GM12892 (cell line): ENCODE measurements at regions not wholly inside any gene's neighbourhood (a gene's known extent, or its start where the extent isn't known, plus 50 kb on each side); places are given as distances from the start of the nearest gene placed in this dataset.

Source experiments
- POLR2A ChIP-seq: IDR thresholded peaks from 2 replicates; pipeline ENCODE4 v1.6.1; 2011; ENCODE audit warnings: low read depth, low read length, control low read depth
- POLR2AphosphoS5 ChIP-seq: IDR thresholded peaks from 2 replicates; pipeline ENCODE4 v1.6.1; 2011; ENCODE audit warnings: low read depth, low read length, control low read depth

GRCh38 chr2:151002959-151003600 lies 258.6 kb downstream of the RBM43 start:
- TF ChIP-seq POLR2A = no peak
- no peak for TF ChIP-seq POLR2AphosphoS5
